OCI-LY1 (cell line): ENCODE measurements at regions not wholly inside any gene's neighbourhood (a gene's known extent, or its start where the extent isn't known, plus 50 kb on each side); places are given as distances from the start of the nearest gene placed in this dataset.

Source experiments
- H2AFZ ChIP-seq: fragments of 200-600 bp; sonication (generic), shearing (Covaris generic); 2 replicates; pipeline ENCODE4 v1.6.0; 2014; ENCODE audit warnings: antibody characterized with exemption, mild to moderate bottlenecking, low read length
- H3F3A ChIP-seq: fragments of 200-600 bp; sonication (generic), shearing (Covaris generic); 2 replicates; pipeline ENCODE4 v1.6.0; 2014; ENCODE audit warnings: mild to moderate bottlenecking, antibody characterized with exemption, low read length, moderate library complexity; ENCODE audit not compliant: insufficient read depth
- H3K27ac ChIP-seq: fragments of 200-600 bp; sonication (generic); 2 replicates; pipeline ENCODE4 v1.5.1; 2014; ENCODE audit warnings: low read length, mixed run types, mild to moderate bottlenecking, low read depth; ENCODE audit not compliant: poor library complexity, severe bottlenecking
- H3K27me3 ChIP-seq: fragments of 200-600 bp; sonication (generic); 2 replicates; pipeline ENCODE4 v1.6.0; 2014; ENCODE audit warnings: antibody characterized with exemption, mild to moderate bottlenecking, low read length, moderate library complexity; ENCODE audit not compliant: insufficient read depth
- H3K36me3 ChIP-seq: fragments of 200-600 bp; sonication (generic); 2 replicates; pipeline ENCODE4 v1.6.1; 2014; ENCODE audit warnings: mild to moderate bottlenecking, antibody characterized with exemption, low read length, moderate library complexity, mixed read lengths; ENCODE audit not compliant: insufficient read depth
- H3K4me1 ChIP-seq: fragments of 200-600 bp; sonication (generic); 2 replicates; pipeline ENCODE4 v1.5.1; 2014; ENCODE audit warnings: mild to moderate bottlenecking, low read length, moderate library complexity; ENCODE audit not compliant: insufficient read depth, severe bottlenecking
- H3K4me2 ChIP-seq: fragments of 200-600 bp; sonication (generic), shearing (Covaris generic); 2 replicates; pipeline ENCODE4 v1.6.1; 2014; ENCODE audit warnings: low read length
- H3K4me3 ChIP-seq: fragments of 200-600 bp; sonication (generic); 2 replicates; pipeline ENCODE4 v1.5.1; 2014; ENCODE audit warnings: low read length, low read depth, mild to moderate bottlenecking, mixed read lengths; ENCODE audit not compliant: poor library complexity, severe bottlenecking
- H3K79me2 ChIP-seq: fragments of 200-600 bp; shearing (Covaris generic); 2 replicates; pipeline ENCODE4 v1.6.1; 2016; ENCODE audit warnings: mixed run types, low read length, mixed read lengths; ENCODE audit not compliant: insufficient read depth
- H3K9ac ChIP-seq: fragments of 200-600 bp; sonication (generic), shearing (Covaris generic); 2 replicates; pipeline ENCODE4 v1.6.1; 2014; ENCODE audit warnings: mild to moderate bottlenecking, low read length, mixed read lengths
- H3K9me2 ChIP-seq: fragments of 200-600 bp; sonication (generic), shearing (Covaris generic); 2 replicates; pipeline ENCODE4 v1.6.1; 2014; ENCODE audit warnings: low read depth, mild to moderate bottlenecking, low read length, mixed read lengths
- H3K9me3 ChIP-seq: fragments of 200-600 bp; shearing (Covaris generic); 2 replicates; pipeline ENCODE4 v1.6.1; 2014; ENCODE audit warnings: low read length, mixed read lengths
- H4K20me1 ChIP-seq: fragments of 200-600 bp; sonication (generic), shearing (Covaris generic); 2 replicates; pipeline ENCODE4 v1.6.0; 2016; ENCODE audit warnings: mild to moderate bottlenecking, low read length; ENCODE audit not compliant: insufficient read depth
- CTCF ChIP-seq: fragments of 200-600 bp; sonication (generic), shearing (Covaris generic); IDR thresholded peaks from 2 replicates; pipeline ENCODE4 v1.5.1; 2017; ENCODE audit warnings: mild to moderate bottlenecking, antibody characterized with exemption, low read length, moderate library complexity, mixed read lengths
- EZH2 ChIP-seq: fragments of 200-600 bp; sonication (generic), shearing (Covaris generic); IDR thresholded peaks from 2 replicates; pipeline ENCODE4 v1.8.0; 2017; ENCODE audit warnings: borderline replicate concordance, mixed run types, mild to moderate bottlenecking, antibody characterized with exemption, low read length, moderate library complexity, mixed read lengths

GRCh38 chr1:29704430-29704829 lies 468.1 kb downstream of the PTPRU start:
- H2AFZ ChIP-seq: no peak overlapping the region
- H3K36me3 ChIP-seq: no peaks in the 10 kb centered on the region
- no peak overlapping the region for H3K9ac ChIP-seq
- no peak overlapping the region for H3K4me2 ChIP-seq
- no peak for TF ChIP-seq CTCF
- TF ChIP-seq EZH2: no peak
- H3F3A ChIP-seq: no peaks in the 10 kb centered on the region
- 0 out of 2 replicates have a peak, but pooled peaks cover 4% of the 10 kb centered on the region for H3K27me3 ChIP-seq
- no peaks in the 10 kb centered on the region for H3K9me2 ChIP-seq
- no peaks in the 10 kb centered on the region for H3K4me1 ChIP-seq
- no peaks in the 10 kb centered on the region for H3K9me3 ChIP-seq
- no peaks in the 10 kb centered on the region for H4K20me1 ChIP-seq
- no peak overlapping the region for H3K27ac ChIP-seq
- H3K79me2 ChIP-seq: no peaks in the 10 kb centered on the region
- H3K4me3 ChIP-seq: no peak overlapping the region

DNA sequence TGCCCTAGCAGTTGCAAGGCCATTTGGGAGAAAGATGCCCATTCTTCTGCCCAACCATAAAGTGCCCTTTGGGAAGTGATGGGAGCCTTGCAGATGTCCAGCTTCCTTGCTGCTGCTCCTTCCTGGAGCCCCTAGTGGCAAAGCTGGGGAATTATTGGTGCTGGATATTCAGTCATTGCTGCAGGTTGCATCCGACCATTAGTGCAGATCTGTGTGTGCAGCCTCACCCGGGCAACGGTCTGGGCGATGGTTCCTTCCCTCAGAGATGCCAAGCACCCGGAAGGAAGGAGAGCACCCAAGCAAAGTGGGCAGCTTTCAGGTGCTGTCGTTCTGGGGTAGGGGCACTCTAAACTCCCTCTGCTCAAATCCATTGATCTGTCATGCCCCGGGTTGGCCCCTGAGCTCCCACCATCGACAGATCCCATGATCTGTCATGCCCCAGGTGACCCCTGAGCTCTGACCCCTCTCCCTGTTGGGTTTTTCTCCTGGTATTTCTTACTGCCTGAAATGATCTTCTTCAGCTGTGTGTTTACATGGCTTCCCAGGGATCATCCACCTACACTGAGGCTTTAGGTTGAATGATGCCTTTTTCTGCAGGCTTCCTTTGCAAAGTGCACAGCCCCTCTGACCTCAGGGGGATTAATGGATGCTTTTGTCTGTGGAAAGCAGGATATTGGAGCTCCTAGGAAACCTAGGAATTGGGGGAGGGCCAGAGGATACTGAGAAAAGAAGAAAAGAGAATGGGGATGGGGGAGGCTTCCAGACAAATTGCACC lies 467.5 kb downstream of the PTPRU start:
- Histone ChIP-seq H2AFZ (no peak overlapping the region), H3K4me3 (no peak overlapping the region)

DNA sequence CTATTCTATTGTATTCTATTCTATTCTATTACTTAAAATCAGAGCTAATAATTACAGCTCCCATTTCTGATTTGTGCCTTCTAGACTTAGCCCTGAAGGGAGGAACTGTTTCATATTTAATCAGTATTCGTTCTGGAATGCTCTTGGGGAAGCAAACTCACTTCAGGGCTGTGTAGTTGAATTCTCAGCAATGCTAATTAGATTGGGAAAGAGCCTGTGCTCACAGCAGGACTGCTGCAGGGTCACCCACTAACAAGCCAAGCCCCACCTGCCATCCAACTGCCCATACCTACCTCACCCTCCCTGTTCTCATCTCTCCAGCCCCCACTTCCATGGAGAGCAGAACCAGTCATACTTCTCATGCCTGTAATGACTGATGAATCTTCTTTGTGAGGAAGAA lies 464.2 kb downstream of the PTPRU start:
- H3K36me3 ChIP-seq: no peaks in the 10 kb centered on the region
- no peaks in the 10 kb centered on the region for H3K9me2 ChIP-seq
- no peaks in the 10 kb centered on the region for H3K4me1 ChIP-seq
- no peaks in the 10 kb centered on the region for H3K9me3 ChIP-seq
- no peak overlapping the region for H2AFZ ChIP-seq
- H3K4me3 ChIP-seq: no peak overlapping the region
- H3K9ac ChIP-seq: no peak overlapping the region
- TF ChIP-seq EZH2 (no peak), CTCF (no peak)
- H3K4me2 ChIP-seq: no peak overlapping the region
- H3K79me2 ChIP-seq: no peaks in the 10 kb centered on the region
- 0 out of 2 replicates have a peak, but pooled peaks cover under 1% of the 10 kb centered on the region for H3K27me3 ChIP-seq
- H4K20me1 ChIP-seq: no peaks in the 10 kb centered on the region
- H3K27ac ChIP-seq: no peak overlapping the region
- H3F3A ChIP-seq: no peaks in the 10 kb centered on the region

More for the DNA sequence above, 467.5 kb downstream of the PTPRU start:
- no peak overlapping the region for H3K9ac ChIP-seq
- no peaks in the 10 kb centered on the region for H4K20me1 ChIP-seq
- H3K9me2 ChIP-seq: no peaks in the 10 kb centered on the region
- no peaks in the 10 kb centered on the region for H3K79me2 ChIP-seq
- H3K4me1 ChIP-seq: no peaks in the 10 kb centered on the region
- H3K9me3 ChIP-seq: no peaks in the 10 kb centered on the region
- H3K4me2 ChIP-seq: no peak overlapping the region
- no peaks in the 10 kb centered on the region for H3K36me3 ChIP-seq
- 0 out of 2 replicates have a peak, but pooled peaks cover 4% of the 10 kb centered on the region for H3K27me3 ChIP-seq
- no peaks in the 10 kb centered on the region for H3F3A ChIP-seq
- H3K27ac ChIP-seq: no peak overlapping the region
- TF ChIP-seq CTCF (peak; percentile 51), EZH2 (no peak)
